GM18508 (cell line): ENCODE measurements at regions not wholly inside any gene's neighbourhood (a gene's known extent, or its start where the extent isn't known, plus 50 kb on each side); places are given as distances from the start of the nearest gene placed in this dataset.

Experiments
- ATAC-seq: cut with Tn5 transposase; IDR thresholded peaks from one replicate; pipeline ENCODE4 v1.9.1; 2021; ENCODE audit warnings: moderate number of reproducible peaks; ENCODE audit not compliant: insufficient read depth, unreplicated experiment

DNA sequence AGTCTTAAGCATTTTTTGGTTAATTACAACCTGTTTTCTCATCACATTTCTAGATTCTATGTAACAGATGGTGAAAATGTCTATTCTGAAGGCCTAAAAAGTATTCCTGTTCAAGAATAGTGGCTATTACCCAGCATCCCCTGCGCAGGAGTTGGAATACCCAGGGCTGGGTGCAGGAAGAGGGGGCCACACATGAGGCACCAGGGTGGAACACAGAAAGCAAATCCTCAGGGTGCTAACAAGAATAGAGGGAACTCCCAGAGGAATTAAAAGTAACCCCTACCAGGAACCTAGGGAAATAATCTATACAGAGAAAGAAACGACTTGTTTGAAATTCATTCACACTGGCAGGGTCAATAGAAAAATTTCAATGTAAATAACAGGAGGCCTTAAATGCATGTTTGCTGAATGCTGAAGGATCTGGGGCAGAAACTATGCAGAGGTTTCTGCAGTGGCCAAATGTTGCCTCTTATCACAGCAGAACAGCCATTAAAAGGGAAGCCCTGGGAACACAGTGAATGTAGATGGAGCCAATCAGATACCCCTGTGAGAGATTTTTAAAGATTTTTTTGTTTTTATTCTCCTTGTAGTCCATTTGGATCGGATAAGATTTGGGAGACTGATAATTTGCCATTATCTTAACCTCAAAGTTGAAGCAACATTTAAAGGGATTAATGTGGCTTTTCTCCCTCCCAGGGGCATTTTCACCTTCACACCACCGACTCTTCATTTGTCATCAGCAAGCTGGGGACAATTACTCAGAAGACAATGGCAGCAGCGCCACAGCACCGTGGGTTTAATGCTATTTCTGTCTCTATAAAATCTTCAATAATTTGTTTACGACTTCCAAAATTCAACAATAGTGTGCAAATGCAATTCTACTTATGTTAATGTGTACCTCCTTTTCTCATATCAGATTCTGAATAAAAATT, 196.0 kb upstream of the PSMD7 start:
- no peak for ATAC-seq

DNA sequence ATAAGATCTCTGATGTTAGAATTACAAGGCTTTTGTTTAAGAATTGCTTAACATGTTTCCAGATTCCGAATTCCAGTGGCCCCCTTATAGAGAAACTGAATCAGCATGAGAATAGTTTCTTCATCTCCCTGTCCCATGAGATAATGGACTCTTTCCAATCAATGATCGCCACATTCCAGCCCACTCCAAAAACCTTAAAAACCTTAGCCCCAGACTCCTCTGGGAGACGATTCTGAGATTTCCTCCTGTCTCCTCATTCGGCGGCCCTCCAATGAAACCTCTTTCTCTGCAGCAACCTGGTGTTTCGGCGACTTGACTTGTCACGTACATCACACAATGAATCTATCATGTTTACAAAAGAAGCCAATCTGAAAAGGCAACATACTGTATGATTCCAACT, 197.1 kb upstream of the PSMD7 start:
- no peak for ATAC-seq

- no peak for ATAC-seq
Measured at GRCh38 chr16:74094962-74095361, 201.7 kb upstream of the PSMD7 start.

GRCh38 chr16:74094514-74094913, 202.1 kb upstream of the PSMD7 start:
- ATAC-seq = no peak

DNA sequence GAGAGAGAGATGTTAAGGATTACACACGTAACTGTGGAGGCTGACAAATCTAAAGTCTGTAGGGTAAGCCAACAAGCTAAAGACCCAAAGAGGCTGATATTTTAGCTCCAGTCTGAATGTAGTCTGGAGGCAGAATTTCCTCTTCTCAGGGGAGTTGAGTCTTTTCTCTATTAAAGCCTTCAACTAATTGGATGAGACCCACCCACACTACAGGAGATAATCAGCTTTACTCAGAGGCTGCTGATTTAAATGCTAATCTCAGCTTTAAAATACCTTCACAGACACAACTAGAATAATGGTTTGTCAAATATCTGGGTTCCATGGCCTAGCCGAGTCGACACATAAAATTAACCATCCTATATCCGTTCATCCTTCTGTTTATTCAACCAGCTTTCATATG, 204.3 kb upstream of the PSMD7 start:
- no peak for ATAC-seq

DNA sequence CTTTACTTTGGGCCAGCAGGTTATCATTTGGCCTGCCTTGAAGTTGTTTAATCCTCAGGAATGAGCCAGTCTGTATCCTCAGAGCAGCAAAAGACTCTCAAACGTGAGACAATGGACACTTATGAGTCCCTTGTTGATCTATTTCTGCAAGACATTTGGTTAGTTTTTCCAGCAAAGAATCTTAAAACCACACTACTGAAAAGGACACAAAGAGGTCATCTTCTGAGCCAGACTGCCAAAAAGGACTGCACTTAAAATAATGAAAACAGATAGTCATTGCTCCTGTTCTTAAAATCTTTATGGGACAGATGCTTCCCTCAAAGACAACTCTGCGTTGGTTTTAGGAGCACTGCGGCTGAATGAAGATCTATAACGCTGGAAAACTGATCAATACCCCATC, 205.7 kb upstream of the PSMD7 start:
- ATAC-seq = no peak

DNA sequence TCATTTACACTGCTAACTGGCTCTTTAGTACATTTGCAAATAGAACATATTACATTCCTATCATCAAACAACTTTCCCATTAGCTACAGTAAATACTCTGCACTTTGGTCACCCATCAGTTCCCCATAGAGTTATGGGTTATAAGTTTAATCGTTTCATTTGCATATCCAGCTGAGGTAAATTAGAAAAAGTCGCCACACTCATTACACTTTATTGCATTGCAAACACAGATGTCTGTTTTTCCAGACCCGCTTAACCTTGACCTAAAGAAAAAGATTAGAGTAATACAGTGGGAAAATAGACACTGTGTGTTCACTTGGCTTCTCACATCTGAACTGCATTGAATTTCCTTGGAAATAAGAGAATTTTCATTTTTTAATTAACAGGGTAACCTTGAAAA, 213.1 kb upstream of the PSMD7 start:
- no peak for ATAC-seq

DNA sequence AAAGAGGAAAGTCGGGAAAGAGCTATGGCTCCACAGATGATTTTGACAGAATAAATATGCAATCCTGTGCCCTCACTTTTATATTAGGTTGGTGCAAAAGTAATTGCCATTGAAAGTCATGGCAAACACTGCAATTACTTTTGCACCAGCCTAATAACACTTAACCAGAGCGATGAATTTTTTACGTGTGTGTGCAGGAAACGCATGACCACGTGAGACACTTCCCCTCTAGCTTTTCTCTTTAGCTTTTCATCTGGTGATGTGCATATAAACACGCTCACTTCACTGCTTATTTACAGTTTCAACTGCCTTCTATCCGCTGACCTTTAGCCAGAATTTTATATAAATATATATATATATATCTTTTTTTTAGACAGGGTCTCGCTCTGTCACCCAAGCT, 216.3 kb upstream of the PSMD7 start:
- no peak for ATAC-seq

- ATAC-seq = no peak
Measured at GRCh38 chr16:74079232-74079586, 217.4 kb upstream of the PSMD7 start.

- ATAC-seq = no peak
Measured at GRCh38 chr16:74078511-74079231, 217.9 kb upstream of the PSMD7 start.

GRCh38 chr16:74076568-74076967, 220.0 kb upstream of the PSMD7 start:
- ATAC-seq = no peak

- no peak for ATAC-seq
Measured at GRCh38 chr16:74075393-74075792, 221.2 kb upstream of the PSMD7 start.

DNA sequence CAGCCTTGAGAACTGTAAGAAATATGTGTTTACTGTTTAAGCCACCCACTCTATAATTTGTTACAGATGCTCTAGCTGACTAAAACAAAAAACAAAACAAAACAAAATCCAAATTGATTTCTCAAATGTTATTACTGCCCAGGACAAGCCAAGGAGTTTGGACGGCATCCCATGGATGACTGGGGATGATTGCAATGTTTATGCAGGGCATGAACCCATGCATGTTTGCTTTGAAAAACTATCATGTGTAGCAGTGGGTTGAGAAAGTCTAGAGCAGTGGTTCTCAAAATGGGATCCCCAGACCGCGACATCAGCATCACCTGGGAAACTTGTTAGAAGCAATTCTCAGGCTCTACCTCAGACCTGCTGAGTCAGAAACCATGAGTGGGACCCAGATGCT, 223.2 kb upstream of the PSMD7 start:
- no peak for ATAC-seq

GRCh38 chr16:74071996-74072535, 224.5 kb upstream of the PSMD7 start:
- ATAC-seq = no peak

DNA sequence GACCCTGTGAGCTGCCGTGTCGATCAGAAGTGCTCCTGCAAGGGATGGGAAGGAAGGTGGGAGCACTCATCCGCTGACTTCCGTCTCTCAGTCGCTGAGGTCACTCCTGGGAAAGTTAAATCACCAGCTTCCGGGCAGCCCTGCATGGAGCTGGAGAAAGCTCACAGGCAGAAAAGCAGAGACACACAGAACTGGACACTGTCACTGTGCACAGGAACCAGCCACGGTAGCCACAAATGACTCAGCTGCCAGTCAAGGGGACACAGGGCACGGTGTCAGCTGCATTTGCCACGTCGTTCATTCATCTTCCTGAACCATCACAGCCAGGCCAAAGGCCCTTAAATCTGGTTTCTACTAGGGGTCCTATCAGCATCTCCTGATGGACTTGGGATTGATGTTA, 226.4 kb upstream of the PSMD7 start:
- no peak for ATAC-seq

DNA sequence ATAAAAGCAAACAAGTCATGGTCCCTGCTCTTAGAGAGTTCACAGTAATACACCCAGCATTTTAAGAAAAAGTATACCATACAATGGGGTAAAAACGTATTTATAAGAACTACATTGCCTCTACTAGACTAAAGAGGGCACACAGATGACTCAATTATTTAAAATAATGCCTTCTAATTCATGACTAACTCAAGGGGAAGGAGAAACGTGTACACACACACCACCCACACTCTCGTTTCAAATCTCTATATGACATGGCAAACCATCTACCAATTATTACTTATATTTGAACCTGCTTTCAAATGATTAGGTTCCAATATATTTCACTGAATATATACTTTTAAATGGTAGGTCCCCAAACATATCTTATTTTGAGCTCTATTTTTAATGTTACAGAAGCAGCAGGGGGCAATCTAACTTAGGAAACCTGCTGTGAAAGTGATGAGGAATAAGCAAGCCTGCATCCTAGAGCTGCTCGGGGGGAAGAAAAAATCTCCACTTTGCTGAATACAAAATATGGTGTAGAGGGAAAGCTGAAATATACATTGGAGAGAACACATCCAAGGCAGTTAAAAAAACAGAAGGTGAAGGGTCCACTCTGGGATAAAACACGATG, 232.4 kb upstream of the PSMD7 start:
- no peak for ATAC-seq

- ATAC-seq = no peak
Measured at GRCh38 chr16:74053826-74054225, 242.8 kb upstream of the PSMD7 start.

GRCh38 chr16:74053312-74053711, 243.3 kb upstream of the PSMD7 start:
- no peak for ATAC-seq

GRCh38 chr16:74052016-74052415, 244.6 kb upstream of the PSMD7 start:
- no peak for ATAC-seq

DNA sequence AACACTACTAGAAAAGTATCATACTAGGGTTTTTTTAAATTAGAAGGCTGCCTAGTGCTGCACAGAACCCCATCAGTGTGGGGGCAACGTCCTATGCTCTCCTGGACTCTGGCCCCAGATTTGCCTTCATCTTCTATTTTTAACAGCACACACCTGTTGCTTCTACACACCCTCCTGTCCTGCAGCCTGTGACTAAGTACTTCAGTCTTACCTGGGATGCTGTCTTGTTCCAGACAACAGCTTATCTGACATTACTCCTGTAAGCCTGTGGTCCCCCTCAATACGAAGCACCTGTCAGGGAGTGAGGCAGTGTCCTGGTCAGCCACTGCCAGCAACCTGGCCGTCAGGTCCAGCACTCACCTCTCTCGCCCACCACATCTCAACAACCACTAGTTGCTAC, 247.6 kb upstream of the PSMD7 start:
- ATAC-seq = no peak

GRCh38 chr16:74046524-74046923, 250.1 kb upstream of the PSMD7 start:
- no peak for ATAC-seq
